Astrocyte of the spinal cord (primary cell): ENCODE measurements at regions not wholly inside any gene's neighbourhood (a gene's known extent, or its start where the extent isn't known, plus 50 kb on each side); places are given as distances from the start of the nearest gene placed in this dataset.
A peak's percentile ranks its signal among the peaks of the same experiment; 100 is the strongest.

Experiments used
- DNase-seq: peaks from one replicate; pipeline ENCODE4 v3.0.0; 2011; ENCODE audit warnings: low read depth, low spot score
- H3K4me3 ChIP-seq: 2 replicates; pipeline ENCODE4 v1.5.1; 2011; ENCODE audit warnings: low read depth, mild to moderate bottlenecking, low read length, moderate library complexity
- in situ Hi-C: cut with HindIII; loops from 2 replicates; pipeline ENCODE4 v1.10.0; 2017; ENCODE audit warnings: low sequenced_read_pairs
- TF ChIP-seq, protein P1 (sequence below): IDR thresholded peaks from 2 replicates; pipeline ENCODE4 v1.5.1; 2012; ENCODE audit warnings: low read depth, mild to moderate bottlenecking, low read length, inconsistent platforms

DNA sequence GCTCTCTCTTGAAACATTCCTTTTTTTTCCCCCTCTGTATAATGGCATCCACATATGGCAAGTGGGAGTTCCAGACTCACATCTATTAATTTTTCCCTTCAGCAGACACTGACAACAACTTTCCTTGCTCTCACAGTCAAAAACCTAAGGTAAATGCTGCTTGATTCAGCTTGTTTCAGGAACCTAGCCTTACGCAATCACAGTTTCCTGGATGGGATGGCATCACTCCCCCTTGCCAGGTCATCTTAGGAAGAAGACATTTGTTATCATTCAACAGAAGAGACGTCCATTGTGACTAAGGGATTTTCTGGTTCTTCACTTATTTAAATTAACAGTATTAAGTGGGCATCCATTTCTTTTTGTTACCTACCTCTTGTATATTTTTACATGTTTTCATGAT lies 112.0 kb upstream of the PDGFD start:
- no peak for DNase-seq
- TF ChIP-seq, protein P1, sequence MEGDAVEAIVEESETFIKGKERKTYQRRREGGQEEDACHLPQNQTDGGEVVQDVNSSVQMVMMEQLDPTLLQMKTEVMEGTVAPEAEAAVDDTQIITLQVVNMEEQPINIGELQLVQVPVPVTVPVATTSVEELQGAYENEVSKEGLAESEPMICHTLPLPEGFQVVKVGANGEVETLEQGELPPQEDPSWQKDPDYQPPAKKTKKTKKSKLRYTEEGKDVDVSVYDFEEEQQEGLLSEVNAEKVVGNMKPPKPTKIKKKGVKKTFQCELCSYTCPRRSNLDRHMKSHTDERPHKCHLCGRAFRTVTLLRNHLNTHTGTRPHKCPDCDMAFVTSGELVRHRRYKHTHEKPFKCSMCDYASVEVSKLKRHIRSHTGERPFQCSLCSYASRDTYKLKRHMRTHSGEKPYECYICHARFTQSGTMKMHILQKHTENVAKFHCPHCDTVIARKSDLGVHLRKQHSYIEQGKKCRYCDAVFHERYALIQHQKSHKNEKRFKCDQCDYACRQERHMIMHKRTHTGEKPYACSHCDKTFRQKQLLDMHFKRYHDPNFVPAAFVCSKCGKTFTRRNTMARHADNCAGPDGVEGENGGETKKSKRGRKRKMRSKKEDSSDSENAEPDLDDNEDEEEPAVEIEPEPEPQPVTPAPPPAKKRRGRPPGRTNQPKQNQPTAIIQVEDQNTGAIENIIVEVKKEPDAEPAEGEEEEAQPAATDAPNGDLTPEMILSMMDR, result no peak
- H3K4me3 ChIP-seq, result no peak overlapping the region
- in situ Hi-C loops, result no loop called here

DNA sequence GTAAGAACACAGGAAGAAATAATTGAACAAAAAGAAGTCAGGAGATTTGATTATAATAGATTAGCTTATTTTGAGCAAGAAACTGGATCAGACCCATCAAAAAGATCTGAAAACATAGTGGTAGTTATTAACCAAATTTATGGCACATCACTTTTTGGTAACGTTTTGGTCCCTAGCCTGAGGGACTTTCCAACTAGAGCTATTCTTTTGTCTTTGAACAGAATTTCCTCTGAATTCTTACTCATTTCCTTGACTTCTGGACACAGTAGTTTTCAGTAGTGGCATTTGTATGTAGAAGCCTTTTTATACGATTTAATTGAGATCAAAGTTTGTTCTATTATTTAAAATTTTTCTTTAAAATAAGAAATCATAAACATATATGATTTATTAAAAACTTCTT lies 96.5 kb upstream of the PDGFD start:
- no peak overlapping the region for H3K4me3 ChIP-seq
- DNase-seq, result no peak
- TF ChIP-seq, protein P1, result no peak
- in situ Hi-C loops, result no loop called here

DNA sequence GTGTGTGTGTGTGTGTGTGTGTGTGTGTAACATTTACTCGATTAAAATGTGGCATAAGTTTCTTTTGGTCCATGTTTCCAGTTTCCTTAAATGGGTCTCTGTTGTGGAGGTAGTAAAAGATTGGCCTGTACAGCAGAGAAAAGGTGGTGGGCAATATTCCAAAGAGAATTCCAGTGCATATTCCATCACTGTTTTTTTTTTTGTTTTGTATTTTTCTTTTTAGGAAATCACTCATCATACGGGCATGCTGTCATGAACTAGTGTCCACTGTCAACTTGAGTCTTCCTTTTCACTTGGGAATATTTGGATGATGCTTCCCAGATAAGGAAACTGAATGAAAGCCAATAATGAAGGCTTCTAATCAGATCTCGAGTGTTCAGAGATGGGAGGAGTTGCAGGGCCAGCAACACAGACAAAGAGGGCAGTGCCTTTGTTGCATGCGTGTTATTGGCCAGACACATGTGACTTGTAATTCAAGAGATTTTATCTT lies 95.2 kb upstream of the PDGFD start:
- TF ChIP-seq, protein P1, result no peak
- in situ Hi-C loops, result no loop called here
- H3K4me3 ChIP-seq, result no peak overlapping the region
- DNase-seq, result no peak

DNA sequence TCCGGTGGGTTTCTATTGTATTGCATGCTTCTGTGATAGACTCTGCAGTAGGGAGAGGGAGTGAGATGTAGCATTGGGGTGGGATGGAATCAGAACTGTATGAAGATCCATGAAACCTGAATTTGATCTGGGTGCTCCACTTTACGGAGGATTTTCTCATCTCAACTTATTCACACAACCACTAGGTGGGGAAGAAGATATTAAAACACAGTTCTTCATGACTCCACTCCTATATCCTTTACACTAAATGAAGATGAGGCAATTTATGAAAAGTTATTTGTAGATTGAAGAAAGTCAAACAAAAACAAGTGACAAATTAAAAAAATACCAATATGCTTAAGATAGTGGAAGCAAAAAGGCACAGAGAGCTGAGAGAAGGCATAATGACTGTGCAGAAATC lies 92.6 kb upstream of the PDGFD start:
- H3K4me3 ChIP-seq, result no peak overlapping the region
- in situ Hi-C loops, result no loop called here
- peak; percentile 3 for DNase-seq
- TF ChIP-seq, protein P1, result no peak

DNA sequence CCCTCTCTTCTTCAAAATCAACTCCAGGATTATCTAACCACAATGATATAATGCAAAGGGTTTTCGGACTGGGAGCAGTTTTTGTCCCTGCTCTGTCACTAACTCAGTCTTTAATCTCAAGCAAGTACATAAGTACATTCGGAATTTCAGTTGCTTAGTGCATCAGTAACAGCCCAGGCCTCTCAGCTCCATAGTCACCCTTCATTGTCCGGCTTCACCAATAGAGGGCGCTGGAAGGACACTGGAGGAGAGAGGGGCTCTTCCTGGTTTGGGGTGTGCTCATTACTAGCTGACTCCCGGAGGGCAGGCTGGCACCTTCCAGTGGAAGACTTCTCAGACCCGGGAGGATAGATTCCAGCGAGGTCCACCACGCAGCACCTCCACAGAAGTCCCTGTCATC lies 90.4 kb upstream of the PDGFD start:
- H3K4me3 ChIP-seq, result no peak overlapping the region
- peak; percentile 14 for DNase-seq
- in situ Hi-C loops, result no loop called here
- TF ChIP-seq, protein P1, result peak; percentile 66

DNA sequence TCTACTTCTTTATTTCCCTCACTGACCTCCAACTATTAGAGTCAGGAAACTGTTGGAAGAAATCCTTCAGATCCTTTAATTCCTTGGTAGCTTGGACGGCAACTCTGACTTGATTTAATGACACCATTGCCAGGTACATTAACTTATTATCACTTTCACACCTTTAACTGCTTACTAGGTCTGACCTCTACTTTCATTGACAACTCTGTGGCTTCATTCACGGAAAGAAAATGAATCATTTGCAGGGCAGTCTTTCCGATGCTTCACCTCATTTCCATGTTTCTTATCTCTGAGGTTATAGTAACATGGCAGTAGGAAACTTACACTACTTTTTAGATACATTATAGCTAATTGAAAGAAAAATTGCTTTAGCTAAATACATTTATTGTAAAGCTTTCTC lies 82.6 kb upstream of the PDGFD start:
- no peak overlapping the region for H3K4me3 ChIP-seq
- in situ Hi-C loops, result no loop called here
- no peak for DNase-seq
- TF ChIP-seq, protein P1, result no peak

DNA sequence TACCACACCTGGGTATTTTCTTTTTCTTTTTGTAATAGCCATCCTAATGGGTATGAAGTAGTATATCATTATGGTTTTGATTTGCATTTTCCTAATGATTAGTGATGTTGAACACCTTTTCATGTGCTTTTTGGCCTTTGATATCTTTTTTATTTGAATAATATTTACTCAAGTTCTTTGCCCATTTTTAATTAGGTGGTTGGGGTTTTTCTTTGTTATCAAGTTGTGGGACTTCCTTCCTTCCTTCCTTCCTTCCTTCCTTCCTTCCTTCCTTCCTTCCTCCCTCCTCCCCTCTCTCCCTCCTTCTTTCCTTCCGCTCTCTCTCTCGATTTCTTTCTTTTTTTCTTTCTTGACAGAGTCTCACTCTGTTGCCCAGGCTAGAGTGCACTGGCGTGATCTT lies 75.0 kb upstream of the PDGFD start:
- H3K4me3 ChIP-seq, result no peak overlapping the region
- no peak for DNase-seq
- TF ChIP-seq, protein P1, result no peak
- in situ Hi-C loops, result no loop called here
